ENCODE measurements at regions not wholly inside any gene's neighbourhood (a gene's known extent, or its start where the extent isn't known, plus 50 kb on each side); places are given as distances from the start of the nearest gene placed in this dataset.

GRCh38 chr16:9297437-9298113 lies 206.1 kb downstream of the HAPSTR1 start (continued):
- TF ChIP-seq ESRRB (CRISPR knock-in tag; IDR thresholded peaks at IDR 0.05; ENCODE audit: borderline replicate concordance) (no peak), CREM (IDR thresholded peaks at IDR 0.05; ENCODE audit: low read depth) (peak; percentile 42; the same call in 1 of the 2 replicates), TOE1 (IDR thresholded peaks at IDR 0.05; ENCODE audit: borderline replicate concordance) (peak; percentile 61; the same call in 1 of the 2 replicates), TOE1 (CRISPR knock-in tag; IDR thresholded peaks at IDR 0.05; ENCODE audit: borderline replicate concordance, low read depth) (no peak), ZC3H11A (IDR thresholded peaks at IDR 0.05; ENCODE audit: low read depth, low read length) (no peak), RAD21 (CRISPR knock-in tag; conservative IDR thresholded peaks at IDR 0.05 in 1 of 2, IDR thresholded peaks at IDR 0.05 in 1 of 2) (peak; percentile 72 to 84), SRSF3 (IDR thresholded peaks at IDR 0.05; ENCODE audit: insufficient read depth, low read length) (no peak)

- no peak for ATAC-seq
- POLR2A ChIA-PET: interaction anchor here (0.6 kb wide), 1 partner anchor 663 kb away, joined by 4 read pairs; no protein-coding TSS in a partner anchor
- intact Hi-C loops (cut with micrococcal nuclease): no loop called here
Observed at GRCh38 chr16:9300252-9300651, 208.8 kb downstream of the HAPSTR1 start.

More at GRCh38 chr16:9300252-9300651, 208.8 kb downstream of the HAPSTR1 start:
- BruUV-seq (replicated peaks): no TSS peak
- no peaks in the 10 kb centered on the region; a peak in 1 of 5 replicates for H3K4me1 ChIP-seq (replicated peaks in 1 of 2; ENCODE audit: control insufficient read depth in 2 of 2, insufficient read depth in 2 of 2, low read length in 2 of 2)
- H3K79me2 ChIP-seq (ENCODE audit: control insufficient read depth, insufficient read depth, low read length): no peaks in the 10 kb centered on the region
- H3K9ac ChIP-seq (ENCODE audit: insufficient read depth in 1 of 2, low read depth in 2 of 2, low read length in 2 of 2): no peak overlapping the region
- CTCF ChIA-PET (ENCODE audit: low intra/inter-chr PET ratio): no interaction called here
- no peak overlapping the region for H3K4me3 ChIP-seq
- H3K27me3 ChIP-seq (ENCODE audit: control insufficient read depth in 2 of 2, insufficient read depth in 2 of 2, low read length in 2 of 2): peaks cover 0 to 6% of the 10 kb centered on the region in 2 experiments; a peak in 1 of 5 replicates
- WGBS (ENCODE audit: insufficient coverage, low coverage, missing lambda C conversion rate): 1% methylated on average over 4 of the region's 4 CpGs
- in situ Hi-C loops (cut with MboI): no loop called here
- H2AFZ ChIP-seq (ENCODE audit: low read depth, low read length): no peak overlapping the region
- H3K27ac ChIP-seq (ENCODE audit: extremely low read depth, low read depth, low read length): no peak overlapping the region
- no peaks in the 10 kb centered on the region for H3K9me3 ChIP-seq (replicated peaks; ENCODE audit: control insufficient read depth, insufficient read depth, low read depth, low read length)
- FAIRE-seq (no peak), DNase-seq (ENCODE audit: extremely low read depth in 1 of 4, low spot score in 3 of 4) (no peak)
- peak; percentile 55 for TF ChIP-seq RBM25 (IDR thresholded peaks at IDR 0.05; ENCODE audit: low read depth, low read length, severe bottlenecking)
- no peak for TF ChIP-seq LEF1 (IDR thresholded peaks at IDR 0.05)
- no peak for TF ChIP-seq ZNF699 (CRISPR knock-in tag; IDR thresholded peaks at IDR 0.05; ENCODE audit: insufficient replicate concordance)
- no peak for TF ChIP-seq ETV1 (tag; conservative IDR thresholded peaks at IDR 0.05; ENCODE audit: low read depth)
- no peak for TF ChIP-seq CCAR2 (IDR thresholded peaks at IDR 0.05; ENCODE audit: low read depth, low read length)
- TF ChIP-seq CREB3 (tag; conservative IDR thresholded peaks at IDR 0.05; ENCODE audit: low read depth): no peak
- no peaks in the 10 kb centered on the region for H4K20me1 ChIP-seq (replicated peaks; ENCODE audit: control insufficient read depth, insufficient read depth, low read length)
- H3K4me2 ChIP-seq (ENCODE audit: insufficient read depth, low read length): no peak overlapping the region
- no peaks in the 10 kb centered on the region for H3K36me3 ChIP-seq (ENCODE audit: control insufficient read depth, insufficient read depth, low read length)
- H3K9me1 ChIP-seq (ENCODE audit: control insufficient read depth, insufficient read depth, low read length): no peaks in the 10 kb centered on the region
